Panc1 (cell line): ENCODE measurements at regions not wholly inside any gene's neighbourhood (a gene's known extent, or its start where the extent isn't known, plus 50 kb on each side); places are given as distances from the start of the nearest gene placed in this dataset.

Experiments used
- ATAC-seq: fragments of 200-7000 bp; cut with Tn5 transposase; 2 replicates; pipeline ENCODE4 v1.9.1; 2020; ENCODE audit warnings: mild to moderate bottlenecking, moderate library complexity
- BruUV-seq: library from RNA; stranded (reverse); fragments of 400-500 nt; replicated peaks from 2 replicates; lab custom pipeline; 2021; lab: Mats Ljungman, UMichigan
- CTCF ChIA-PET: fragments of 300-600 bp; sonication (Branson Sonifier 250); formaldehyde crosslinking; loops from one replicate; lab custom pipeline; 2022; ENCODE audit warnings: antibody characterized with exemption; lab: Charles Lee
- POLR2A ChIA-PET: fragments of 300-600 bp; sonication (Branson Sonifier 250); formaldehyde crosslinking; loops from one replicate; lab custom pipeline; 2022; ENCODE audit warnings: antibody characterized with exemption; lab: Charles Lee
- DNase-seq: peaks from one replicate; pipeline ENCODE4 v3.0.0-alpha.2; 2010; ENCODE audit warnings: low read depth, low spot score
- H3K27ac ChIP-seq: 2 replicates; pipeline ENCODE4 v1.5.1; 2011; ENCODE audit warnings: mild to moderate bottlenecking, low read length, inconsistent platforms
- H3K27me3 ChIP-seq: fragments of 200-500 bp; sonication (Bioruptor generic); 2 replicates; pipeline ENCODE4 v1.6.0; 2014; ENCODE audit warnings: low read length, inconsistent platforms; ENCODE audit not compliant: control insufficient read depth, insufficient read depth
- H3K36me3 ChIP-seq: fragments of 200-500 bp; sonication (Bioruptor generic); 2 replicates; pipeline ENCODE4 v1.5.1; 2014; ENCODE audit warnings: inconsistent platforms, mild to moderate bottlenecking, low read length, moderate library complexity; ENCODE audit not compliant: control insufficient read depth, insufficient read depth
- H3K4me1 ChIP-seq: 2 replicates; pipeline ENCODE4 v1.5.1; 2011; ENCODE audit warnings: inconsistent platforms, mild to moderate bottlenecking, low read length, moderate library complexity; ENCODE audit not compliant: control insufficient read depth, insufficient read depth
- H3K4me3 ChIP-seq, 2 experiments: 2 replicates each; pipeline ENCODE4 v1.5.1; 2011 to 2012; ENCODE audit warnings: low read depth in 2 of 2, low read length in 2 of 2, mild to moderate bottlenecking in 2 of 2, inconsistent platforms in 1 of 2, moderate library complexity in 1 of 2
- H3K9me3 ChIP-seq: fragments of 200-500 bp; sonication (Bioruptor generic); 2 replicates; pipeline ENCODE4 v1.5.1; 2014; ENCODE audit warnings: low read depth, mild to moderate bottlenecking, inconsistent platforms, low read length, moderate library complexity; ENCODE audit not compliant: control insufficient read depth, insufficient read depth
- CTCF ChIP-seq: fragments of 450-650 bp; IDR thresholded peaks from 2 replicates; pipeline ENCODE4 v1.5.1; 2017; ENCODE audit warnings: mild to moderate bottlenecking
- POLR2AphosphoS5 ChIP-seq: IDR thresholded peaks from 2 replicates; pipeline ENCODE4 v1.6.1; 2012; ENCODE audit warnings: mild to moderate bottlenecking, low read depth, low read length, moderate library complexity
- REST ChIP-seq, 2 experiments: IDR thresholded peaks; 2 replicates each; pipeline ENCODE4 v1.6.1; 2011 to 2012; ENCODE audit warnings: low read depth in 2 of 2, control low read depth in 1 of 2, low read length in 1 of 2, mild to moderate bottlenecking in 1 of 2, moderate library complexity in 1 of 2; ENCODE audit not compliant: insufficient read depth in 1 of 2
- SIN3A ChIP-seq: IDR thresholded peaks from 2 replicates; pipeline ENCODE4 v1.6.1; 2012; ENCODE audit warnings: low read depth, mild to moderate bottlenecking, low read length, moderate library complexity, borderline replicate concordance; ENCODE audit not compliant: insufficient read depth
- TCF7L2 ChIP-seq: IDR thresholded peaks from 2 replicates; pipeline ENCODE4 v1.6.1; 2011; ENCODE audit warnings: mild to moderate bottlenecking, low read depth, low read length, inconsistent platforms
- in situ Hi-C: cut with HindIII; loops from 2 replicates; pipeline ENCODE4 v1.10.0; 2016; ENCODE audit warnings: low sequenced_read_pairs, low pct_unique_long_range_greater_than_20kb
- intact Hi-C: fragments of 100-400 bp; cut with micrococcal nuclease; formaldehyde crosslinking; loops from one replicate; pipeline ENCODE4 v1.10.0; 2022; ENCODE audit not compliant: unreplicated experiment

GRCh38 chr7:10721289-10721688, 252.4 kb upstream of the PHF14 start:
- ChIA-PET POLR2A (no interaction called here), CTCF (no interaction called here)
- no TSS peak for BruUV-seq

GRCh38 chr7:10723832-10724231, 249.8 kb upstream of the PHF14 start:
- no peaks in the 10 kb centered on the region for H3K36me3 ChIP-seq

More at GRCh38 chr7:10721289-10721688, 252.4 kb upstream of the PHF14 start:
- no peaks in the 10 kb centered on the region for H3K36me3 ChIP-seq
- DNase-seq (no peak), ATAC-seq (no peak)
- H3K27ac ChIP-seq = no peak overlapping the region
- H3K4me3 ChIP-seq = no peak overlapping the region
- H3K27me3 ChIP-seq = no peaks in the 10 kb centered on the region
- in situ Hi-C loops = no loop called here
- intact Hi-C loops = no loop called here
- no peaks in the 10 kb centered on the region for H3K9me3 ChIP-seq
- TF ChIP-seq SIN3A (no peak), REST (IDR thresholded peaks at IDR 0.05; ENCODE audit: insufficient read depth in 1 of 2, low read depth in 2 of 2, low read length in 1 of 2) (no peak), TCF7L2 (no peak), POLR2AphosphoS5 (no peak)
- H3K4me1 ChIP-seq = no peaks in the 10 kb centered on the region

More at GRCh38 chr7:10723832-10724231, 249.8 kb upstream of the PHF14 start:
- in situ Hi-C loops (no loop called here), intact Hi-C loops (no loop called here)
- no peak overlapping the region for H3K27ac ChIP-seq
- no TSS peak for BruUV-seq
- DNase-seq (no peak), ATAC-seq (no peak)
- ChIA-PET POLR2A (no interaction called here), CTCF (no interaction called here)
- H3K9me3 ChIP-seq = no peaks in the 10 kb centered on the region
- no peaks in the 10 kb centered on the region for H3K4me1 ChIP-seq
- H3K4me3 ChIP-seq = no peak overlapping the region
- no peaks in the 10 kb centered on the region for H3K27me3 ChIP-seq
- TF ChIP-seq POLR2AphosphoS5 (no peak), CTCF (no peak), REST (IDR thresholded peaks at IDR 0.05; ENCODE audit: insufficient read depth in 1 of 2, low read depth in 2 of 2, low read length in 1 of 2) (no peak)
